GM12878 (cell line): ENCODE measurements at regions not wholly inside any gene's neighbourhood (a gene's known extent, or its start where the extent isn't known, plus 50 kb on each side); places are given as distances from the start of the nearest gene placed in this dataset.

Experiments
- ATF7 ChIP-seq: fragments of 450-650 bp; IDR thresholded peaks from 2 replicates; pipeline ENCODE4 v1.6.1; 2016; ENCODE audit warnings: low read depth, mild to moderate bottlenecking
- HDAC2 ChIP-seq: fragments of 200-600 bp; sonication (generic); IDR thresholded peaks from 2 replicates; pipeline ENCODE4 v1.6.1; 2017
- MTA3 ChIP-seq: IDR thresholded peaks from 2 replicates; pipeline ENCODE4 v1.6.1; 2012; ENCODE audit warnings: low read length, inconsistent platforms, borderline replicate concordance
- MYC ChIP-seq: IDR thresholded peaks from 2 replicates; pipeline ENCODE4 v1.6.1; 2011; ENCODE audit warnings: mild to moderate bottlenecking, low read length, moderate library complexity, inconsistent platforms; ENCODE audit not compliant: insufficient read depth, insufficient replicate concordance, insufficient read length, severe bottlenecking
- POLR2AphosphoS5 ChIP-seq: IDR thresholded peaks from 2 replicates; pipeline ENCODE4 v1.6.1; 2011; ENCODE audit warnings: mild to moderate bottlenecking, low read length, inconsistent platforms

DNA sequence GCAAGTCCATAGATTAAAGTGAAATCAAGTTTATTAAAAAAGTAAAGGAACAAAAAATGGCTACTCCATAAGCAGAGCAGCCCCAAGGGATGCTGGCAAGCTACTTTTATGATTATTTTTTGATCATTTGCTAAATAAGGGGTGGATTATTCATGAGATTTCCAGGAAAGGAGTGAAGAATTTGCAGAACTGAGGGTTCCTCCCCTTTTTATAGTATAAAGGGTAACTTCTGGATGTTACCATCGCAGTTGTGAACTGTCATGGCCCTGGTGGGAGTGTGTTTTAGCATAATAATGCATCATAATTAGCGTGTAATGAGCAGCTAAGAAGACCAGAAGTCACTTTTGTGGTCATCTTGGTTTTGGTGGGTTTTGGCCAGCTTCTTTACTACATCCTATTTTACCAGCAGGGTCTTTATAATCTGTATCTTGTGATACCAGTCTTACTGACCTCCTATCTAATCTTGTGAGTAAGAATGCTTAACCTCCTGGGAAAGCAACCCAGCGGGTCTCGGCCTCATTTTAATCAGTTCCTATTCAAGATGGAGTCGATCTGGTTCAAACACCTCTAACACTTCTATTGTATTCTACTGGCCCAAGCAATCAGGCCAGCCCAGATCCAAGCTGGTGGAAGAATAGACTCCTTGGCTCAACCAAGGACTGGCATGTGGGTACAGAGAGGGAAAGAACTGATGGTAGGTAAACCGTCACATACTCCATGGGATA, 87.9 kb upstream of the NPSR1 start:
- TF ChIP-seq MTA3 (no peak), MYC (no peak), HDAC2 (no peak), ATF7 (no peak), POLR2AphosphoS5 (no peak)
